HT-29 (cell line): ENCODE measurements at regions not wholly inside any gene's neighbourhood (a gene's known extent, or its start where the extent isn't known, plus 50 kb on each side); places are given as distances from the start of the nearest gene placed in this dataset.

Experiments used
- DNase-seq: peaks from one replicate; pipeline ENCODE4 v3.0.0-alpha.2; 2015; ENCODE audit warnings: low spot score

- DNase-seq = no peak
These were observed 110.0 kb upstream of the ETAA1 start for GRCh38 chr2:67286981-67287759.

GRCh38 chr2:67289271-67289670 is 107.9 kb upstream of the ETAA1 start:
- DNase-seq = no peak

- DNase-seq = peak; percentile 80
These were observed 107.2 kb upstream of the ETAA1 start for GRCh38 chr2:67289921-67290371.

- peak; percentile 82 for DNase-seq
These were observed 106.5 kb upstream of the ETAA1 start for GRCh38 chr2:67290451-67291290.

- no peak for DNase-seq
These were observed 102.9 kb upstream of the ETAA1 start for GRCh38 chr2:67294218-67294617.

GRCh38 chr2:67295406-67295805 is 101.7 kb upstream of the ETAA1 start:
- no peak for DNase-seq

GRCh38 chr2:67295851-67296250 is 101.3 kb upstream of the ETAA1 start:
- no peak for DNase-seq

GRCh38 chr2:67304300-67304890 is 92.7 kb upstream of the ETAA1 start:
- peak; percentile 65 for DNase-seq

- peak; percentile 46 for DNase-seq
These were observed 87.9 kb upstream of the ETAA1 start for GRCh38 chr2:67309281-67309680.

- peak; percentile 63 for DNase-seq
These were observed 85.6 kb upstream of the ETAA1 start for GRCh38 chr2:67311536-67311935.

GRCh38 chr2:67312871-67313270 is 84.3 kb upstream of the ETAA1 start:
- no peak for DNase-seq

- DNase-seq = peak; percentile 15
These were observed 83.6 kb upstream of the ETAA1 start for GRCh38 chr2:67313536-67313935.

GRCh38 chr2:67318031-67318430 is 79.1 kb upstream of the ETAA1 start:
- DNase-seq = no peak

- DNase-seq = no peak
These were observed 78.6 kb upstream of the ETAA1 start for GRCh38 chr2:67318563-67318962.

GRCh38 chr2:67318993-67319481 is 78.1 kb upstream of the ETAA1 start:
- DNase-seq = no peak

GRCh38 chr2:67320861-67321587 is 76.1 kb upstream of the ETAA1 start:
- DNase-seq = no peak

GRCh38 chr2:67321588-67321903 is 75.6 kb upstream of the ETAA1 start:
- DNase-seq = no peak

- DNase-seq = peak; percentile 86
These were observed 74.7 kb upstream of the ETAA1 start for GRCh38 chr2:67322353-67323001.

GRCh38 chr2:67323209-67323991 is 73.7 kb upstream of the ETAA1 start:
- DNase-seq = no peak

- DNase-seq = no peak
These were observed 67.6 kb upstream of the ETAA1 start for GRCh38 chr2:67329513-67329912.
